ENCODE measurements at regions not wholly inside any gene's neighbourhood (a gene's known extent, or its start where the extent isn't known, plus 50 kb on each side); places are given as distances from the start of the nearest gene placed in this dataset.

GRCh38 chr9:84563691-84564090 lies 105.8 kb upstream of the NTRK2 start:
- H3K36me3 ChIP-seq = no peaks in the 10 kb centered on the region
- H3K9me3 ChIP-seq (replicated peaks) = no peaks in the 10 kb centered on the region
- no peak overlapping the region for H3K27ac ChIP-seq (replicated peaks)
- peaks cover 21% of the 10 kb centered on the region for H3K27me3 ChIP-seq (ENCODE audit: low read depth)
- intact Hi-C loops (cut with micrococcal nuclease) = no loop called here
- H3K4me3 ChIP-seq = no peak overlapping the region
- no peak for TF ChIP-seq CTCF (IDR thresholded peaks at IDR 0.05; ENCODE audit: borderline replicate concordance)
- H3K4me1 ChIP-seq = no peaks in the 10 kb centered on the region
- no peak for DNase-seq

GRCh38 chr9:84567805-84568204 lies 101.7 kb upstream of the NTRK2 start:
- peaks cover 27% of the 10 kb centered on the region for H3K27me3 ChIP-seq (ENCODE audit: low read depth)
- H3K4me3 ChIP-seq = no peak overlapping the region
- no peak for DNase-seq
- no peak for TF ChIP-seq CTCF (IDR thresholded peaks at IDR 0.05; ENCODE audit: borderline replicate concordance)
- H3K4me1 ChIP-seq = no peaks in the 10 kb centered on the region
- no peak overlapping the region for H3K27ac ChIP-seq (replicated peaks)
- H3K9me3 ChIP-seq (replicated peaks) = no peaks in the 10 kb centered on the region
- intact Hi-C loops (cut with micrococcal nuclease) = no loop called here
- no peaks in the 10 kb centered on the region for H3K36me3 ChIP-seq

GRCh38 chr9:84570482-84571154 lies 98.9 kb upstream of the NTRK2 start:
- no peaks in the 10 kb centered on the region for H3K9me3 ChIP-seq (replicated peaks)
- no peaks in the 10 kb centered on the region for H3K36me3 ChIP-seq
- no peaks in the 10 kb centered on the region for H3K4me1 ChIP-seq
- H3K27ac ChIP-seq (replicated peaks) = no peak overlapping the region
- intact Hi-C loops (cut with micrococcal nuclease) = no loop called here
- H3K27me3 ChIP-seq (ENCODE audit: low read depth) = peaks cover 42% of the 10 kb centered on the region
- DNase-seq = no peak
- H3K4me3 ChIP-seq = no peak overlapping the region
- no peak for TF ChIP-seq CTCF (IDR thresholded peaks at IDR 0.05; ENCODE audit: borderline replicate concordance)

GRCh38 chr9:84573083-84573482 lies 96.4 kb upstream of the NTRK2 start:
- H3K4me1 ChIP-seq = no peaks in the 10 kb centered on the region
- no peaks in the 10 kb centered on the region for H3K36me3 ChIP-seq
- peaks cover 47% of the 10 kb centered on the region for H3K27me3 ChIP-seq (ENCODE audit: low read depth)
- H3K27ac ChIP-seq (replicated peaks) = no peak overlapping the region
- no peaks in the 10 kb centered on the region for H3K9me3 ChIP-seq (replicated peaks)
- H3K4me3 ChIP-seq = no peak overlapping the region
- no peak for TF ChIP-seq CTCF (IDR thresholded peaks at IDR 0.05; ENCODE audit: borderline replicate concordance)
- intact Hi-C loops (cut with micrococcal nuclease) = no loop called here
- no peak for DNase-seq

- no peak overlapping the region for H3K4me3 ChIP-seq
- no peaks in the 10 kb centered on the region for H3K9me3 ChIP-seq (replicated peaks)
- DNase-seq = no peak
- intact Hi-C loops (cut with micrococcal nuclease) = no loop called here
- no peak for TF ChIP-seq CTCF (IDR thresholded peaks at IDR 0.05; ENCODE audit: borderline replicate concordance)
- peaks cover 39% of the 10 kb centered on the region for H3K27me3 ChIP-seq (ENCODE audit: low read depth)
- H3K4me1 ChIP-seq = no peaks in the 10 kb centered on the region
- H3K27ac ChIP-seq (replicated peaks) = no peak overlapping the region
- no peaks in the 10 kb centered on the region for H3K36me3 ChIP-seq
Observed at GRCh38 chr9:84575705-84576104, 93.8 kb upstream of the NTRK2 start.
